NB4 (cell line): ENCODE measurements at regions not wholly inside any gene's neighbourhood (a gene's known extent, or its start where the extent isn't known, plus 50 kb on each side); places are given as distances from the start of the nearest gene placed in this dataset.

Experiments
- MYC ChIP-seq: IDR thresholded peaks from 2 replicates; pipeline ENCODE4 v1.6.1; 2011; ENCODE audit warnings: low read depth, low read length
- POLR2A ChIP-seq: IDR thresholded peaks from 2 replicates; pipeline ENCODE4 v1.6.1; 2011; ENCODE audit warnings: mild to moderate bottlenecking; ENCODE audit not compliant: insufficient read length; ENCODE audit errors: extremely low read depth
- TF ChIP-seq, protein P1 (sequence below): IDR thresholded peaks from one replicate; pipeline ENCODE4 v1.5.1; 2012; ENCODE audit warnings: low read depth, low read length
- TF ChIP-seq, protein P2 (sequence below): IDR thresholded peaks from 2 replicates; pipeline ENCODE4 v1.6.1; 2011; ENCODE audit warnings: low read depth, low read length

DNA sequence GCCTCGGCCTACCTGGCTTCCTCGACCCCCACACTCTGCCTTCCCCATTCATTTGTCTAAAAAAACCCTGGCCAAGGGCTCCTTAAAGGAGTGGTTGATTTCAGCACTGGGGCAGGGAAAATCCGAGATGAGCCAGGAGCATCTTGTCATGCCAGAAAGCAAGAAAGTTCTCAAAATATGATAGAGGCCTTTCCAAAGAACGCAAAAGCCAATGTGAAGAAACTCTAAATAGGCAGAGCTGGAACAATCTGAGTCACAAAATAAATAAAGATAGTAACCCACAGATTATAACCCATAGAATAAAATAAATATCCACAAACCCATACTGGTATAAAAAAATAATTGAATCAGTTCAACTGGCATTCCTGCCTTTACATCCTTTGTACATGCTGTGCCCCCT lies 192.3 kb upstream of the SALL1 start:
- TF ChIP-seq, protein P1, sequence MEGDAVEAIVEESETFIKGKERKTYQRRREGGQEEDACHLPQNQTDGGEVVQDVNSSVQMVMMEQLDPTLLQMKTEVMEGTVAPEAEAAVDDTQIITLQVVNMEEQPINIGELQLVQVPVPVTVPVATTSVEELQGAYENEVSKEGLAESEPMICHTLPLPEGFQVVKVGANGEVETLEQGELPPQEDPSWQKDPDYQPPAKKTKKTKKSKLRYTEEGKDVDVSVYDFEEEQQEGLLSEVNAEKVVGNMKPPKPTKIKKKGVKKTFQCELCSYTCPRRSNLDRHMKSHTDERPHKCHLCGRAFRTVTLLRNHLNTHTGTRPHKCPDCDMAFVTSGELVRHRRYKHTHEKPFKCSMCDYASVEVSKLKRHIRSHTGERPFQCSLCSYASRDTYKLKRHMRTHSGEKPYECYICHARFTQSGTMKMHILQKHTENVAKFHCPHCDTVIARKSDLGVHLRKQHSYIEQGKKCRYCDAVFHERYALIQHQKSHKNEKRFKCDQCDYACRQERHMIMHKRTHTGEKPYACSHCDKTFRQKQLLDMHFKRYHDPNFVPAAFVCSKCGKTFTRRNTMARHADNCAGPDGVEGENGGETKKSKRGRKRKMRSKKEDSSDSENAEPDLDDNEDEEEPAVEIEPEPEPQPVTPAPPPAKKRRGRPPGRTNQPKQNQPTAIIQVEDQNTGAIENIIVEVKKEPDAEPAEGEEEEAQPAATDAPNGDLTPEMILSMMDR = no peak
- TF ChIP-seq POLR2A (no peak), MYC (no peak)
- TF ChIP-seq, protein P2, sequence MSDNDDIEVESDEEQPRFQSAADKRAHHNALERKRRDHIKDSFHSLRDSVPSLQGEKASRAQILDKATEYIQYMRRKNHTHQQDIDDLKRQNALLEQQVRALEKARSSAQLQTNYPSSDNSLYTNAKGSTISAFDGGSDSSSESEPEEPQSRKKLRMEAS = no peak
